ENCODE measurements at regions not wholly inside any gene's neighbourhood (a gene's known extent, or its start where the extent isn't known, plus 50 kb on each side); places are given as distances from the start of the nearest gene placed in this dataset.

DNA sequence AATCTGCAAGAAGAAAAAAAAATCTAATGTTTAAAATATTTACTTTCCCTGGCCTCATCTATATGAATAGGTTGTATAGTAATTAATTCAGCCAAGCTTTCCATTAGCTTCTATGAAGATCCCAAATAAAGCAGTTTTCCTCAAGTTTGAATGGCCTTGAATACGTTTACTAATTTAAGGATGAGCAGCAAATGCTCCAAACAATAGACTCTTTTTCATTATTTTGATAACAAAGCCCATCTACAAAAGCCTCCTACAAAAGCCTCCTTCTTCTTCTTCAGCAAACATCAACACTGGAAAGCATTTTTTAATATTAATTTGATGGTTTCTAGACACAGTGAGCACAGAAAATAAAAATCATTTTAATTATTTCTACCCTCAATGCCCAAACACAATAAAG, 1130.3 kb upstream of the CNTN5 start:
- H3K9ac ChIP-seq (ENCODE audit: control insufficient read depth, insufficient read depth, low read length), result no peak overlapping the region
- H3K27me3 ChIP-seq (replicated peaks in 1 of 2; ENCODE audit: control insufficient read depth in 2 of 2, insufficient read depth in 2 of 2, low read length in 1 of 2), result no peaks in the 10 kb centered on the region
- FAIRE-seq (no peak), ATAC-seq (no peak), DNase-seq (ENCODE audit: low read depth, low spot score) (no peak)
- no peak overlapping the region for H3K27ac ChIP-seq (ENCODE audit: control insufficient read depth, insufficient read depth)
- H3K4me2 ChIP-seq (ENCODE audit: control insufficient read depth, insufficient read depth), result no peak overlapping the region
- no peaks in the 10 kb centered on the region for H3K79me2 ChIP-seq (ENCODE audit: control insufficient read depth, insufficient read depth, low read length)
- RAD21 ChIA-PET (ENCODE audit: unreplicated experiment), result no interaction called here
- intact Hi-C loops (cut with micrococcal nuclease; ENCODE audit: unreplicated experiment), result no loop called here
- POLR2A ChIA-PET, result no interaction called here
- H3K9me3 ChIP-seq (replicated peaks; ENCODE audit: control insufficient read depth, insufficient read depth, low read length), result no peaks in the 10 kb centered on the region
- CTCF ChIA-PET, result no interaction called here
- SMC1A ChIA-PET (ENCODE audit: uncharacterized antibody, unreplicated experiment), result no interaction called here
- WGBS (ENCODE audit: insufficient coverage, insufficient replicate concordance, low lambda C conversion rate, missing lambda C conversion rate), result 0% methylated on average over 1 of the region's 1 CpG
- H2AFZ ChIP-seq (ENCODE audit: control insufficient read depth, low read depth, low read length), result no peak overlapping the region
- in situ Hi-C loops (cut with MboI), result no loop called here
- no peaks in the 10 kb centered on the region for H3K36me3 ChIP-seq (ENCODE audit: control insufficient read depth in 2 of 2, insufficient read depth in 2 of 2, low read length in 1 of 2)
- no peaks in the 10 kb centered on the region for H4K20me1 ChIP-seq (ENCODE audit: control insufficient read depth, insufficient read depth)
- TF ChIP-seq YBX1 (IDR thresholded peaks at IDR 0.05) (no peak), IRF4 (IDR thresholded peaks at IDR 0.05; ENCODE audit: low read depth, low read length) (no peak), CEBPB (IDR thresholded peaks at IDR 0.05; ENCODE audit: borderline replicate concordance in 1 of 2, low read depth in 2 of 2, low read length in 2 of 2) (no peak), CBFB (IDR thresholded peaks at IDR 0.05; ENCODE audit: low read depth) (no peak)
- TF ChIP-seq, protein P1, sequence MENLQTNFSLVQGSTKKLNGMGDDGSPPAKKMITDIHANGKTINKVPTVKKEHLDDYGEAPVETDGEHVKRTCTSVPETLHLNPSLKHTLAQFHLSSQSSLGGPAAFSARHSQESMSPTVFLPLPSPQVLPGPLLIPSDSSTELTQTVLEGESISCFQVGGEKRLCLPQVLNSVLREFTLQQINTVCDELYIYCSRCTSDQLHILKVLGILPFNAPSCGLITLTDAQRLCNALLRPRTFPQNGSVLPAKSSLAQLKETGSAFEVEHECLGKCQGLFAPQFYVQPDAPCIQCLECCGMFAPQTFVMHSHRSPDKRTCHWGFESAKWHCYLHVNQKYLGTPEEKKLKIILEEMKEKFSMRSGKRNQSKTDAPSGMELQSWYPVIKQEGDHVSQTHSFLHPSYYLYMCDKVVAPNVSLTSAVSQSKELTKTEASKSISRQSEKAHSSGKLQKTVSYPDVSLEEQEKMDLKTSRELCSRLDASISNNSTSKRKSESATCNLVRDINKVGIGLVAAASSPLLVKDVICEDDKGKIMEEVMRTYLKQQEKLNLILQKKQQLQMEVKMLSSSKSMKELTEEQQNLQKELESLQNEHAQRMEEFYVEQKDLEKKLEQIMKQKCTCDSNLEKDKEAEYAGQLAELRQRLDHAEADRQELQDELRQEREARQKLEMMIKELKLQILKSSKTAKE (IDR thresholded peaks at IDR 0.05; ENCODE audit: low read depth, poor library complexity, severe bottlenecking), result no peak
- H3K4me1 ChIP-seq (ENCODE audit: control insufficient read depth, insufficient read depth, low read length), result no peaks in the 10 kb centered on the region
- no peak overlapping the region for H3K4me3 ChIP-seq
- no TSS peak for BruUV-seq (replicated peaks)

DNA sequence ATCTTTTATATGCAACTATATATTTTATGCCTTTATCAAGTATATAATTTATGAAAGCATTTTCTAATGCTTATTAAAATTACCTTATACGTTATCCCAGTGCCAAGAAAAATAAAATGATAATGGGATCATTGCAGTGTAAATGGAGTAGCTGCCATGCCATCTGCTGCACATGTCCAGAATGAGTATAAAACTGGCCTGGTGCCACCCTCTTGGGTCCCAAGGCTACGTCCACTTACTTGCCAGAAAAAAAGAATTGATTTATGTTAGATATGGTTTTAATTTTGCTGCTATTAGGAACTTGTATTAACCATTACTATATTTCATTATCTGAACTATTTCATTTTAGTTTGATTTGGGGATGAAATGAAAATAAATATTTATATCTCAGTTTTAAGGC, 1127.1 kb upstream of the CNTN5 start:
- no peak for DNase-seq (ENCODE audit: low read depth, low spot score)
- TF ChIP-seq WRNIP1 (IDR thresholded peaks at IDR 0.05; ENCODE audit: borderline replicate concordance, low read depth, low read length) (no peak), POLR2A (IDR thresholded peaks at IDR 0.05; ENCODE audit: low read depth, low read length) (no peak), TCF3 (IDR thresholded peaks at IDR 0.05; ENCODE audit: borderline replicate concordance, insufficient read depth, low read depth, low read length) (no peak), YY1 (IDR thresholded peaks at IDR 0.05; ENCODE audit: low read depth, low read length) (no peak), HDAC6 (IDR thresholded peaks at IDR 0.05; ENCODE audit: unreplicated experiment) (no peak)
- TF ChIP-seq, protein P2, sequence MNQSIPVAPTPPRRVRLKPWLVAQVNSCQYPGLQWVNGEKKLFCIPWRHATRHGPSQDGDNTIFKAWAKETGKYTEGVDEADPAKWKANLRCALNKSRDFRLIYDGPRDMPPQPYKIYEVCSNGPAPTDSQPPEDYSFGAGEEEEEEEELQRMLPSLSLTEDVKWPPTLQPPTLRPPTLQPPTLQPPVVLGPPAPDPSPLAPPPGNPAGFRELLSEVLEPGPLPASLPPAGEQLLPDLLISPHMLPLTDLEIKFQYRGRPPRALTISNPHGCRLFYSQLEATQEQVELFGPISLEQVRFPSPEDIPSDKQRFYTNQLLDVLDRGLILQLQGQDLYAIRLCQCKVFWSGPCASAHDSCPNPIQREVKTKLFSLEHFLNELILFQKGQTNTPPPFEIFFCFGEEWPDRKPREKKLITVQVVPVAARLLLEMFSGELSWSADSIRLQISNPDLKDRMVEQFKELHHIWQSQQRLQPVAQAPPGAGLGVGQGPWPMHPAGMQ (IDR thresholded peaks at IDR 0.05; ENCODE audit: borderline replicate concordance), result no peak
- TF ChIP-seq, protein P3, sequence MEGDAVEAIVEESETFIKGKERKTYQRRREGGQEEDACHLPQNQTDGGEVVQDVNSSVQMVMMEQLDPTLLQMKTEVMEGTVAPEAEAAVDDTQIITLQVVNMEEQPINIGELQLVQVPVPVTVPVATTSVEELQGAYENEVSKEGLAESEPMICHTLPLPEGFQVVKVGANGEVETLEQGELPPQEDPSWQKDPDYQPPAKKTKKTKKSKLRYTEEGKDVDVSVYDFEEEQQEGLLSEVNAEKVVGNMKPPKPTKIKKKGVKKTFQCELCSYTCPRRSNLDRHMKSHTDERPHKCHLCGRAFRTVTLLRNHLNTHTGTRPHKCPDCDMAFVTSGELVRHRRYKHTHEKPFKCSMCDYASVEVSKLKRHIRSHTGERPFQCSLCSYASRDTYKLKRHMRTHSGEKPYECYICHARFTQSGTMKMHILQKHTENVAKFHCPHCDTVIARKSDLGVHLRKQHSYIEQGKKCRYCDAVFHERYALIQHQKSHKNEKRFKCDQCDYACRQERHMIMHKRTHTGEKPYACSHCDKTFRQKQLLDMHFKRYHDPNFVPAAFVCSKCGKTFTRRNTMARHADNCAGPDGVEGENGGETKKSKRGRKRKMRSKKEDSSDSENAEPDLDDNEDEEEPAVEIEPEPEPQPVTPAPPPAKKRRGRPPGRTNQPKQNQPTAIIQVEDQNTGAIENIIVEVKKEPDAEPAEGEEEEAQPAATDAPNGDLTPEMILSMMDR (IDR thresholded peaks at IDR 0.05 in 2 of 3, conservative IDR thresholded peaks at IDR 0.05 in 1 of 3; ENCODE audit: control insufficient read depth in 2 of 3, extremely low read depth in 1 of 3, insufficient read depth in 1 of 3, low read depth in 3 of 3, low read length in 3 of 3), result no peak
- H4K20me1 ChIP-seq (ENCODE audit: control insufficient read depth, insufficient read depth), result no peaks in the 10 kb centered on the region
- no peak for ATAC-seq
- in situ Hi-C loops (cut with MboI), result no loop called here
- H3K4me1 ChIP-seq (ENCODE audit: control insufficient read depth, insufficient read depth, low read length), result no peaks in the 10 kb centered on the region
- BruUV-seq (replicated peaks), result no TSS peak
- no peaks in the 10 kb centered on the region for H3K27me3 ChIP-seq (replicated peaks in 1 of 2; ENCODE audit: control insufficient read depth in 2 of 2, insufficient read depth in 2 of 2, low read length in 1 of 2)
- CTCF ChIA-PET, result no interaction called here
- SMC1A ChIA-PET (ENCODE audit: uncharacterized antibody, unreplicated experiment), result no interaction called here
- no peak overlapping the region for H3K9ac ChIP-seq (ENCODE audit: control insufficient read depth, insufficient read depth, low read length)
- no peaks in the 10 kb centered on the region for H3K9me3 ChIP-seq (replicated peaks; ENCODE audit: control insufficient read depth, insufficient read depth, low read length)
- H3K79me2 ChIP-seq (ENCODE audit: control insufficient read depth, insufficient read depth, low read length), result no peaks in the 10 kb centered on the region
- RAD21 ChIA-PET (ENCODE audit: unreplicated experiment), result no interaction called here
- intact Hi-C loops (cut with micrococcal nuclease; ENCODE audit: unreplicated experiment), result no loop called here
- POLR2A ChIA-PET, result no interaction called here
- no peak overlapping the region for H3K4me2 ChIP-seq (ENCODE audit: control insufficient read depth, insufficient read depth)
- no peak overlapping the region for H3K4me3 ChIP-seq
- no peaks in the 10 kb centered on the region for H3K36me3 ChIP-seq (ENCODE audit: control insufficient read depth in 2 of 2, insufficient read depth in 2 of 2, low read length in 1 of 2)
- H2AFZ ChIP-seq (ENCODE audit: control insufficient read depth, low read depth, low read length), result no peak overlapping the region
- WGBS (ENCODE audit: insufficient coverage, insufficient replicate concordance, low lambda C conversion rate, missing lambda C conversion rate), result 0% methylated on average over 2 of the region's 2 CpGs
- no peak for FAIRE-seq
- no peak overlapping the region for H3K27ac ChIP-seq (ENCODE audit: control insufficient read depth, insufficient read depth)

Data from GM12878 (cell line).